Gastrocnemius medialis (tissue), 4 donors: ENCODE measurements at regions not wholly inside any gene's neighbourhood (a gene's known extent, or its start where the extent isn't known, plus 50 kb on each side); places are given as distances from the start of the nearest gene placed in this dataset.

Experiments
- CTCF ChIP-seq, 5 experiments: fragments of 450-650 bp in 3 of 5; fragments of 200-600 bp in 2 of 5; sonication (generic) in 2 of 5; IDR thresholded peaks in 4 of 5; conservative IDR thresholded peaks in 1 of 5; 1 replicate in 4 of 5; 2 replicates in 1 of 5; pipeline ENCODE4 v1.5.1; 2016 to 2019; ENCODE audit warnings: antibody characterized with exemption in 5 of 5, mild to moderate bottlenecking in 3 of 5, moderate library complexity in 3 of 5
- POLR2A ChIP-seq, 2 donors: fragments of 450-650 bp; IDR thresholded peaks; one replicate each; pipeline ENCODE4 v1.6.1; 2017; ENCODE audit warnings: antibody characterized with exemption in 2 of 2, mild to moderate bottlenecking in 2 of 2, moderate library complexity in 2 of 2

- TF ChIP-seq CTCF (IDR thresholded peaks at IDR 0.05 in 4 of 5, conservative IDR thresholded peaks at IDR 0.05 in 1 of 5) = no peak
- TF ChIP-seq POLR2A (IDR thresholded peaks at IDR 0.05) = no peak
Observed at GRCh38 chr13:74073274-74073673, 60.9 kb downstream of the KLF12 start.
